VCaP (cell line): ENCODE measurements at regions not wholly inside any gene's neighbourhood (a gene's known extent, or its start where the extent isn't known, plus 50 kb on each side); places are given as distances from the start of the nearest gene placed in this dataset.
A peak's percentile ranks its signal among the peaks of the same experiment; 100 is the strongest.

ENCODE experiments used
- H3K27ac ChIP-seq: fragments of 450-650 bp; 2 replicates; pipeline ENCODE4 v1.5.1; 2017
- CTCF ChIP-seq: fragments of 450-650 bp; conservative IDR thresholded peaks from 2 replicates; pipeline ENCODE4 v1.5.1; 2017; ENCODE audit warnings: mild to moderate bottlenecking, moderate library complexity

- no peak for TF ChIP-seq CTCF
- no peak overlapping the region for H3K27ac ChIP-seq
Measured at GRCh38 chr1:29712801-29713200, 476.5 kb downstream of the PTPRU start.

GRCh38 chr1:29712284-29712651, 475.9 kb downstream of the PTPRU start:
- TF ChIP-seq CTCF = no peak

GRCh38 chr1:29711582-29712283, 475.4 kb downstream of the PTPRU start:
- H3K27ac ChIP-seq = no peak overlapping the region
- no peak for TF ChIP-seq CTCF

More at GRCh38 chr1:29712284-29712651, 475.9 kb downstream of the PTPRU start:
- H3K27ac ChIP-seq = no peak overlapping the region

- peak overlapping the region; percentile 48 for H3K27ac ChIP-seq
- TF ChIP-seq CTCF = no peak
Measured at GRCh38 chr1:29709704-29710280, 473.5 kb downstream of the PTPRU start.

- H3K27ac ChIP-seq = peak overlapping the region; percentile 48
- TF ChIP-seq CTCF = no peak
Measured at GRCh38 chr1:29708796-29709703, 472.7 kb downstream of the PTPRU start.

GRCh38 chr1:29708381-29708780, 472.1 kb downstream of the PTPRU start:
- peak overlapping the region; percentile 48; the same call in 1 of the 2 replicates for H3K27ac ChIP-seq
- no peak for TF ChIP-seq CTCF

- no peak for TF ChIP-seq CTCF
- H3K27ac ChIP-seq = no peak overlapping the region
Measured at GRCh38 chr1:29707796-29708195, 471.5 kb downstream of the PTPRU start.
